CD14-positive monocyte (primary cell): ENCODE measurements at regions not wholly inside any gene's neighbourhood (a gene's known extent, or its start where the extent isn't known, plus 50 kb on each side); places are given as distances from the start of the nearest gene placed in this dataset.

ENCODE experiments used
- DNase-seq, 3 donors: peaks; one replicate each; pipeline ENCODE4 v3.0.0-alpha.2; 2011 to 2022
- H2AFZ ChIP-seq: 2 replicates; pipeline ENCODE4 v1.6.0; 2012; ENCODE audit warnings: mild to moderate bottlenecking, low read depth, low read length, inconsistent platforms; ENCODE audit not compliant: insufficient read depth, poor library complexity, severe bottlenecking
- H3K27ac ChIP-seq, 2 donors: 1 replicate in 1 of 2; 2 replicates in 1 of 2; pipeline ENCODE4 v1.5.1; 2012 to 2013; ENCODE audit warnings: low read length in 2 of 2, control low read depth in 1 of 2, inconsistent platforms in 1 of 2, low read depth in 1 of 2, mild to moderate bottlenecking in 1 of 2
- H3K27me3 ChIP-seq, 2 donors: one replicate each; pipeline versions ENCODE4 v1.6.0 to v1.6.1; 2011 to 2013; ENCODE audit warnings: low read length in 2 of 2; ENCODE audit not compliant: control insufficient read depth in 2 of 2, insufficient read depth in 2 of 2
- H3K36me3 ChIP-seq, 2 donors: replicated peaks in 1 of 2; 1 replicate in 1 of 2; 2 replicates in 1 of 2; pipeline versions ENCODE4 v1.5.1 to v1.6.1; 2012 to 2013; ENCODE audit warnings: low read length in 2 of 2, control low read depth in 1 of 2, inconsistent platforms in 1 of 2, mild to moderate bottlenecking in 1 of 2; ENCODE audit not compliant: insufficient read depth in 2 of 2, control insufficient read depth in 1 of 2
- H3K4me1 ChIP-seq, 2 donors: 1 replicate in 1 of 2; 2 replicates in 1 of 2; pipeline versions ENCODE4 v1.5.1 to v1.6.1; 2012 to 2013; ENCODE audit warnings: low read length in 2 of 2, control low read depth in 1 of 2, inconsistent platforms in 1 of 2, mild to moderate bottlenecking in 1 of 2, moderate library complexity in 1 of 2; ENCODE audit not compliant: insufficient read depth in 2 of 2, control insufficient read depth in 1 of 2
- H3K4me2 ChIP-seq: replicated peaks from 2 replicates; pipeline ENCODE3; 2012; ENCODE audit warnings: low read length, moderate library complexity, mild to moderate bottlenecking; ENCODE audit not compliant: poor library complexity, severe bottlenecking; ENCODE audit errors: extremely low read depth
- H3K4me3 ChIP-seq, 3 experiments: fragments of 200-600 bp in 1 of 3; sonication (generic) in 1 of 3; replicated peaks in 1 of 3; 1 replicate in 2 of 3; 2 replicates in 1 of 3; pipeline ENCODE4 v1.5.1; 2011 to 2013; ENCODE audit warnings: low read length in 3 of 3, mild to moderate bottlenecking in 3 of 3, control low read depth in 2 of 3, low read depth in 2 of 3, inconsistent platforms in 1 of 3, moderate library complexity in 1 of 3
- H3K79me2 ChIP-seq: 2 replicates; pipeline ENCODE4 v1.6.0; 2012; ENCODE audit warnings: mild to moderate bottlenecking, control low read depth, inconsistent platforms, low read length, moderate library complexity; ENCODE audit not compliant: insufficient read depth
- H3K9ac ChIP-seq: 2 replicates; pipeline ENCODE4 v1.6.0; 2017; ENCODE audit warnings: low read length, mild to moderate bottlenecking; ENCODE audit not compliant: insufficient read depth, poor library complexity, severe bottlenecking
- H3K9me3 ChIP-seq, 2 donors: replicated peaks in 1 of 2; 1 replicate in 1 of 2; 2 replicates in 1 of 2; pipeline versions ENCODE4 v1.5.1 to v1.6.1; 2012 to 2013; ENCODE audit warnings: low read length in 2 of 2, control low read depth in 1 of 2; ENCODE audit not compliant: control insufficient read depth in 1 of 2, insufficient read depth in 1 of 2
- H4K20me1 ChIP-seq: 2 replicates; pipeline ENCODE4 v1.6.0; 2012; ENCODE audit warnings: mild to moderate bottlenecking, low read length, control low read depth, moderate library complexity; ENCODE audit not compliant: insufficient read depth
- H3K27ac Mint-ChIP-seq, 7 donors: one replicate each; pipeline ENCODE4 v1.8.0; 2020; ENCODE audit warnings: mild to moderate bottlenecking in 7 of 7, mixed read lengths in 7 of 7, moderate library complexity in 6 of 7, inconsistent platforms in 2 of 7
- H3K27me3 Mint-ChIP-seq, 3 donors: one replicate each; pipeline ENCODE4 v1.8.0; 2021 to 2022; ENCODE audit warnings: low read depth in 3 of 3, mild to moderate bottlenecking in 3 of 3, mixed read lengths in 3 of 3, moderate library complexity in 3 of 3, inconsistent platforms in 1 of 3
- H3K36me3 Mint-ChIP-seq, 2 donors: one replicate each; pipeline ENCODE4 v1.8.0; 2020; ENCODE audit warnings: mixed read lengths in 2 of 2, inconsistent platforms in 1 of 2, mild to moderate bottlenecking in 1 of 2
- H3K4me1 Mint-ChIP-seq: one replicate; pipeline ENCODE4 v1.8.0; 2020; ENCODE audit warnings: mild to moderate bottlenecking, mixed read lengths
- H3K4me3 Mint-ChIP-seq, 2 donors: one replicate each; pipeline ENCODE4 v1.8.0; 2020; ENCODE audit warnings: mild to moderate bottlenecking in 2 of 2, mixed read lengths in 2 of 2, moderate library complexity in 1 of 2
- H3K9me3 Mint-ChIP-seq, 7 donors: one replicate each; pipeline ENCODE4 v1.8.0; 2020 to 2022; ENCODE audit warnings: mixed read lengths in 7 of 7, mild to moderate bottlenecking in 6 of 7, moderate library complexity in 6 of 7, inconsistent platforms in 2 of 7
- CTCF ChIP-seq: fragments of 200-600 bp; IDR thresholded peaks from one replicate; pipeline ENCODE4 v1.8.0; 2022; ENCODE audit warnings: antibody characterized with exemption, mild to moderate bottlenecking
- WGBS: methylation state at CpG from one replicate; pipeline ENCODE4 v1.1.5; 2013; ENCODE audit warnings: missing lambda C conversion rate; ENCODE audit not compliant: insufficient coverage; 5-methylcytosine and 5-hydroxymethylcytosine counted together
- intact Hi-C, 2 donors: fragments of 100-400 bp; cut with micrococcal nuclease; formaldehyde crosslinking; loops; one replicate each; pipeline versions ENCODE4 v1.15.0 to v1.15.1; 2023

- no peak for TF ChIP-seq CTCF
- Mint-ChIP-seq H3K4me3 (no peak overlapping the region), H3K36me3 (no peaks in the 10 kb centered on the region), H3K9me3 (peaks cover 0 to 2% (median 0%) of the 10 kb centered on the region in 7 donors), H3K4me1 (no peaks in the 10 kb centered on the region), H3K27me3 (peaks cover 2 to 14% (median 7%) of the 10 kb centered on the region in 3 donors), H3K27ac (no peak overlapping the region)
- WGBS = 89% methylated on average over 3 of the region's 5 CpGs
- Histone ChIP-seq H3K9me3 (no peaks in the 10 kb centered on the region), H3K36me3 (no peaks in the 10 kb centered on the region), H3K4me1 (no peaks in the 10 kb centered on the region), H3K4me3 (no peak overlapping the region), H3K27ac (no peak overlapping the region), H2AFZ (no peak overlapping the region), H3K9ac (no peak overlapping the region), H3K79me2 (no peaks in the 10 kb centered on the region), H4K20me1 (no peaks in the 10 kb centered on the region), H3K4me2 (no peak overlapping the region), H3K27me3 (peaks cover 0 to 2% of the 10 kb centered on the region in 2 donors)
- intact Hi-C loops = no loop called here
- no peak for DNase-seq
Observed at GRCh38 chr16:56111100-56111499, 80.2 kb upstream of the GNAO1 start.

- no peaks in the 10 kb centered on the region for H3K9me3 ChIP-seq
- H2AFZ ChIP-seq = no peak overlapping the region
- H3K27me3 Mint-ChIP-seq = peaks cover 2 to 11% (median 7%) of the 10 kb centered on the region in 3 donors
- no peak overlapping the region for H3K4me2 ChIP-seq
- H3K9ac ChIP-seq = no peak overlapping the region
- no peak overlapping the region for H3K4me3 Mint-ChIP-seq
- H3K36me3 ChIP-seq = no peaks in the 10 kb centered on the region
- H3K9me3 Mint-ChIP-seq = peaks cover 0 to 5% (median 0%) of the 10 kb centered on the region in 7 donors
- H3K36me3 Mint-ChIP-seq = no peaks in the 10 kb centered on the region
- no peaks in the 10 kb centered on the region for H4K20me1 ChIP-seq
- no peak for DNase-seq
- no peak overlapping the region for H3K27ac Mint-ChIP-seq
- no peak for TF ChIP-seq CTCF
- no CpG with 5 or more reads among the region's 4 CpGs for WGBS
- H3K27me3 ChIP-seq = peaks cover 0 to 2% of the 10 kb centered on the region in 2 donors
- no peak overlapping the region for H3K4me3 ChIP-seq
- intact Hi-C loops = no loop called here
- no peak overlapping the region for H3K27ac ChIP-seq
- no peaks in the 10 kb centered on the region for H3K4me1 ChIP-seq
- no peaks in the 10 kb centered on the region for H3K79me2 ChIP-seq
- H3K4me1 Mint-ChIP-seq = no peaks in the 10 kb centered on the region
Observed at GRCh38 chr16:56109994-56110393, 81.3 kb upstream of the GNAO1 start.
